Prostate gland (tissue), 2 donors: ENCODE measurements at regions not wholly inside any gene's neighbourhood (a gene's known extent, or its start where the extent isn't known, plus 50 kb on each side); places are given as distances from the start of the nearest gene placed in this dataset.

Experiments
- CTCF ChIP-seq, 4 experiments: fragments of 200-600 bp in 2 of 4; fragments of 450-650 bp in 2 of 4; sonication (generic) in 2 of 4; IDR thresholded peaks; 1 replicate in 3 of 4; 2 replicates in 1 of 4; pipeline ENCODE4 v1.5.1; 2016 to 2019; ENCODE audit warnings: antibody characterized with exemption in 4 of 4, mild to moderate bottlenecking in 2 of 4, moderate library complexity in 2 of 4
- POLR2AphosphoS5 ChIP-seq: sonication (generic); formaldehyde crosslinking; IDR thresholded peaks from one replicate; pipeline ENCODE4 v1.6.1; 2017; ENCODE audit warnings: antibody characterized with exemption

DNA sequence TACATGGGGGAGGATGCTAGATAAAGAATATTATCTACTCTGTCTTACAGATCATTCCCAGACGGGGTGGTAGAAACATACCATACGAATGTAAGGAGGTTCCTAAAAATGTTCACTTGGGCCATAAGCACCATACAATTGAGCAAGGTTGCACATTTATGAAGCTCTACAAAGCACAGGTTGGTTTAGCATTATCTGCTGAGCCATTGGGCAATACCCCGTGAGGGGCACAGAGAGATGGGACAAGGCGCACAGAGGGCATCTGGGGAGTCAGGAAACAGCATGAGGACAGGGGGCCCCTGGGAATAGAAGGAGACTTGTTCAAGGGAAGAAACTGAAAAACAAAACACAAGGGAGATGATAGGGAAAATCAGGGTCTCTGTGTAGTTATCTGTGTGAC lies 305.3 kb downstream of the TRIML1 start:
- TF ChIP-seq CTCF (IDR thresholded peaks at IDR 0.05): no peak
- no peak for TF ChIP-seq POLR2AphosphoS5
